CD4-positive, CD25-positive, alpha-beta regulatory T cell (primary cell): ENCODE measurements at regions not wholly inside any gene's neighbourhood (a gene's known extent, or its start where the extent isn't known, plus 50 kb on each side); places are given as distances from the start of the nearest gene placed in this dataset.

Source experiments
- ATAC-seq, 2 donors: fragments of 150-1000 bp; cut with Tn5 transposase; one replicate each; pipeline ENCODE4 v1.10.0; 2021; ENCODE audit warnings: low read depth in 2 of 2, moderate number of reproducible peaks in 2 of 2, moderate library complexity in 1 of 2
- DNase-seq, 3 donors: peaks; one replicate each; pipeline versions ENCODE4 v3.0.0 to v3.0.0-alpha.2; 2012 to 2022; ENCODE audit warnings: mixed read lengths in 1 of 3
- H3K27ac ChIP-seq: one replicate; pipeline ENCODE4 v1.7.0; 2013; ENCODE audit warnings: mild to moderate bottlenecking, low read length; ENCODE audit not compliant: insufficient read depth, poor library complexity, severe bottlenecking
- H3K27me3 ChIP-seq: one replicate; pipeline ENCODE4 v1.7.0; 2013; ENCODE audit warnings: low read length; ENCODE audit not compliant: control insufficient read depth, insufficient read depth
- H3K36me3 ChIP-seq: one replicate; pipeline ENCODE4 v1.7.0; 2013; ENCODE audit warnings: mild to moderate bottlenecking, low read length, moderate library complexity; ENCODE audit not compliant: control insufficient read depth, insufficient read depth
- H3K4me1 ChIP-seq: 2 replicates; pipeline ENCODE4 v1.7.0; 2013; ENCODE audit warnings: mild to moderate bottlenecking, low read length; ENCODE audit not compliant: insufficient read depth, control insufficient read depth, poor library complexity, severe bottlenecking
- H3K4me3 ChIP-seq: one replicate; pipeline ENCODE4 v1.7.0; 2013; ENCODE audit warnings: low read depth, mild to moderate bottlenecking, low read length, moderate library complexity
- H3K9me3 ChIP-seq, 2 experiments: 1 replicate in 1 of 2; 2 replicates in 1 of 2; pipeline ENCODE4 v1.7.0; 2013; ENCODE audit warnings: low read length in 2 of 2, mild to moderate bottlenecking in 1 of 2, moderate library complexity in 1 of 2; ENCODE audit not compliant: control insufficient read depth in 2 of 2
- H3K27ac Mint-ChIP-seq, 3 donors: one replicate each; pipeline ENCODE4 v1.8.0; 2020 to 2022; ENCODE audit warnings: mild to moderate bottlenecking in 3 of 3, mixed read lengths in 3 of 3, moderate library complexity in 2 of 3
- H3K27me3 Mint-ChIP-seq: one replicate; pipeline ENCODE4 v1.8.0; 2022; ENCODE audit warnings: mild to moderate bottlenecking, mixed read lengths
- H3K36me3 Mint-ChIP-seq: one replicate; pipeline ENCODE4 v1.8.0; 2020; ENCODE audit warnings: mixed read lengths
- H3K4me1 Mint-ChIP-seq, 4 donors: one replicate each; pipeline ENCODE4 v1.8.0; 2020 to 2022; ENCODE audit warnings: mixed read lengths in 4 of 4, mild to moderate bottlenecking in 1 of 4
- H3K4me3 Mint-ChIP-seq, 4 donors: one replicate each; pipeline ENCODE4 v1.8.0; 2020 to 2022; ENCODE audit warnings: mild to moderate bottlenecking in 4 of 4, mixed read lengths in 4 of 4, moderate library complexity in 3 of 4
- H3K9me3 Mint-ChIP-seq, 7 donors: one replicate each; pipeline ENCODE4 v1.8.0; 2020 to 2022; ENCODE audit warnings: mixed read lengths in 7 of 7, mild to moderate bottlenecking in 3 of 7, moderate library complexity in 2 of 7

DNA sequence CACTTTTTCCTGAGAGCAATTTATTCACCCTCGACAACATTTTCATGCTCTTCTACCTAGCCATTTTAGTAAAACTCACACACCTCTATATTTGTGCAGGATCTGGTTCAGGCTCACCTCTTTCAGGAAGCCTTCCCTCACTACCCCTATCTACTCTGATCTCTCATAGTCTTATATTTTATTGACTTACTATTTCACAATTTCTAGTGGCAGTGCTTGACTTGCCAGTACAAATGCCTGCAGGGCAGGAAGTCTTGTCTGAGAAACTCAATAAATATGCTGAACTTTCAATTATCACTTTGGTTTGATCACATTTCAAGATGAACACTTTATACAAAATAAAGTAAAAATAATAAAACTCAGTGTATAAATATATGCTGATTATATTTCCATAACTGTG lies 226.8 kb downstream of the CETN3 start:
- no peaks in the 10 kb centered on the region for H3K9me3 ChIP-seq
- H3K27ac ChIP-seq, result no peak overlapping the region
- DNase-seq (no peak), ATAC-seq (no peak)
- no peaks in the 10 kb centered on the region for H3K36me3 Mint-ChIP-seq
- H3K4me1 Mint-ChIP-seq, result no peaks in the 10 kb centered on the region
- H3K4me3 ChIP-seq, result no peak overlapping the region
- H3K4me1 ChIP-seq, result no peaks in the 10 kb centered on the region
- H3K27me3 ChIP-seq, result no peaks in the 10 kb centered on the region
- peaks cover 0 to 4% (median 0%) of the 10 kb centered on the region in 7 donors for H3K9me3 Mint-ChIP-seq
- no peak overlapping the region for H3K4me3 Mint-ChIP-seq
- no peak overlapping the region for H3K27ac Mint-ChIP-seq
- H3K27me3 Mint-ChIP-seq, result no peaks in the 10 kb centered on the region
- H3K36me3 ChIP-seq, result no peaks in the 10 kb centered on the region

DNA sequence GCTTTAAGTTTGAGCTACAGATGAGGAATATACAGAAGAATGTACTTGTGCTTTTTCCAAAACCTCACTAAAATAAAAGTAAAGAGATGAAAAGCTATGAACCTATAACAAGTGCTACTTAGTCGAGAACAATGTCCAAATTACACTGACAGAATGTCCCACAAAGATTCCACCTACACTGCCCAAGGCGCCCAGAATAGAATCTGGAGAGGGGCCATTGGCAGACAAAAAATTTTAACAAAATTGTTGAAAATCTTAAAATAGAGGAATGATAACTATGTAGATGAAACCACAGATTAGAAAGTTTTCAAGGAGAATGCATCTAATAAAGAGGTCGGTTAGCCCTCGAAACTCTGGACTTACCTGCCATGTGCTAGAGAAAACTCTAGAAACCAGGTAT lies 235.3 kb downstream of the CETN3 start:
- no peak for DNase-seq
- Mint-ChIP-seq H3K9me3 (peaks cover 0 to 12% (median 7%) of the 10 kb centered on the region in 7 donors), H3K36me3 (no peaks in the 10 kb centered on the region), H3K4me3 (no peak overlapping the region), H3K27me3 (no peaks in the 10 kb centered on the region), H3K4me1 (no peaks in the 10 kb centered on the region), H3K27ac (no peak overlapping the region)
- H3K4me1 ChIP-seq, result no peaks in the 10 kb centered on the region
- H3K27ac ChIP-seq, result no peak overlapping the region
- H3K9me3 ChIP-seq, result peaks cover 0 to 2% of the 10 kb centered on the region in 2 experiments
- no peaks in the 10 kb centered on the region for H3K27me3 ChIP-seq
- no peak for ATAC-seq
- H3K4me3 ChIP-seq, result no peak overlapping the region
- H3K36me3 ChIP-seq, result no peaks in the 10 kb centered on the region

GRCh38 chr5:90173299-90174030 lies 236.1 kb downstream of the CETN3 start:
- ATAC-seq (no peak), DNase-seq (no peak)
- H3K4me3 ChIP-seq, result no peak overlapping the region
- H3K27me3 Mint-ChIP-seq, result no peaks in the 10 kb centered on the region
- peaks cover 0 to 12% (median 7%) of the 10 kb centered on the region in 7 donors for H3K9me3 Mint-ChIP-seq
- no peak overlapping the region for H3K27ac ChIP-seq
- no peaks in the 10 kb centered on the region for H3K4me1 ChIP-seq
- no peaks in the 10 kb centered on the region for H3K27me3 ChIP-seq
- no peaks in the 10 kb centered on the region for H3K36me3 ChIP-seq
- H3K4me1 Mint-ChIP-seq, result no peaks in the 10 kb centered on the region
- H3K4me3 Mint-ChIP-seq, result no peak overlapping the region
- H3K36me3 Mint-ChIP-seq, result no peaks in the 10 kb centered on the region
- H3K27ac Mint-ChIP-seq, result no peak overlapping the region
- peaks cover 0 to 2% of the 10 kb centered on the region in 2 experiments for H3K9me3 ChIP-seq

- Histone ChIP-seq H3K27ac (no peak overlapping the region), H3K4me1 (no peaks in the 10 kb centered on the region), H3K36me3 (no peaks in the 10 kb centered on the region), H3K9me3 (peaks cover 0 to 2% of the 10 kb centered on the region in 2 experiments), H3K27me3 (no peaks in the 10 kb centered on the region), H3K4me3 (no peak overlapping the region)
- Mint-ChIP-seq H3K4me3 (no peak overlapping the region), H3K9me3 (peaks cover 0 to 8% (median 4%) of the 10 kb centered on the region in 7 donors), H3K27ac (no peak overlapping the region), H3K27me3 (no peaks in the 10 kb centered on the region), H3K36me3 (no peaks in the 10 kb centered on the region), H3K4me1 (no peaks in the 10 kb centered on the region)
- ATAC-seq (no peak), DNase-seq (no peak)
These were observed 238.1 kb downstream of the CETN3 start for GRCh38 chr5:90171466-90171865.

GRCh38 chr5:90170261-90170660 lies 239.3 kb downstream of the CETN3 start:
- H3K36me3 Mint-ChIP-seq, result no peaks in the 10 kb centered on the region
- Histone ChIP-seq H3K4me1 (no peaks in the 10 kb centered on the region), H3K27me3 (no peaks in the 10 kb centered on the region), H3K4me3 (no peak overlapping the region), H3K9me3 (no peaks in the 10 kb centered on the region), H3K36me3 (no peaks in the 10 kb centered on the region), H3K27ac (no peak overlapping the region)
- no peak overlapping the region for H3K27ac Mint-ChIP-seq
- H3K9me3 Mint-ChIP-seq, result peaks cover 0 to 1% (median 0%) of the 10 kb centered on the region in 7 donors
- DNase-seq, result no peak
- H3K27me3 Mint-ChIP-seq, result no peaks in the 10 kb centered on the region
- no peak overlapping the region for H3K4me3 Mint-ChIP-seq
- no peaks in the 10 kb centered on the region for H3K4me1 Mint-ChIP-seq
- no peak for ATAC-seq

- Mint-ChIP-seq H3K4me3 (no peak overlapping the region), H3K4me1 (no peaks in the 10 kb centered on the region), H3K27me3 (no peaks in the 10 kb centered on the region), H3K36me3 (no peaks in the 10 kb centered on the region), H3K27ac (no peak overlapping the region), H3K9me3 (peaks cover 0 to 4% (median 0%) of the 10 kb centered on the region in 7 donors)
- Histone ChIP-seq H3K36me3 (no peaks in the 10 kb centered on the region), H3K4me3 (no peak overlapping the region), H3K27ac (no peak overlapping the region), H3K4me1 (no peaks in the 10 kb centered on the region), H3K9me3 (no peaks in the 10 kb centered on the region), H3K27me3 (no peaks in the 10 kb centered on the region)
- DNase-seq, result no peak
- ATAC-seq, result no peak
These were observed 240.5 kb downstream of the CETN3 start for GRCh38 chr5:90169078-90169477.

GRCh38 chr5:90168399-90168798 lies 241.2 kb downstream of the CETN3 start:
- Histone ChIP-seq H3K27me3 (no peaks in the 10 kb centered on the region), H3K4me1 (no peaks in the 10 kb centered on the region), H3K4me3 (no peak overlapping the region), H3K36me3 (no peaks in the 10 kb centered on the region), H3K9me3 (no peaks in the 10 kb centered on the region), H3K27ac (no peak overlapping the region)
- Mint-ChIP-seq H3K36me3 (no peaks in the 10 kb centered on the region), H3K9me3 (peaks cover 0 to 4% (median 0%) of the 10 kb centered on the region in 7 donors), H3K4me3 (no peak overlapping the region), H3K4me1 (no peaks in the 10 kb centered on the region), H3K27me3 (no peaks in the 10 kb centered on the region), H3K27ac (no peak overlapping the region)
- ATAC-seq, result no peak
- DNase-seq, result no peak

DNA sequence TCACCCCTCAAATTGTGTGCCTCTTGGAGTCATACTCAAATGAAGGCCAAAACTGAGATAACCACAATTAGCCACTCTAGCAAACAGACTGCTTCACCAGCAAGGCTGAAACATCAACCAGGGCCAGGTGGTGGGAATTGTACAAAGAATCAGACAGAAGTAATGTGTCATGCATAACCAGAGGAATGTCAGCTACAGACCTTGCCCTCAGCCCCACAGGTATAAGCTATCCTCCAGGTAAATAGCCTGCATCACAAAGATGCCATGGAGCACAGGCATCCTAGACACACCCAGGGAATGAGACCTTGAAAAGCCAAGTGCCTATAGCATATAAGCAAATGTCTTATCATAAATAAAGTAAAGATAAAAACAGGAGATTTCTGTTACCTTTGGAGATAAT lies 242.7 kb downstream of the CETN3 start:
- Histone ChIP-seq H3K27me3 (no peaks in the 10 kb centered on the region), H3K4me1 (no peaks in the 10 kb centered on the region), H3K9me3 (no peaks in the 10 kb centered on the region), H3K36me3 (no peaks in the 10 kb centered on the region), H3K4me3 (no peak overlapping the region), H3K27ac (no peak overlapping the region)
- H3K4me1 Mint-ChIP-seq, result no peaks in the 10 kb centered on the region
- ATAC-seq (no peak), DNase-seq (no peak)
- H3K36me3 Mint-ChIP-seq, result no peaks in the 10 kb centered on the region
- H3K27ac Mint-ChIP-seq, result no peak overlapping the region
- peaks cover 0 to 4% (median 0%) of the 10 kb centered on the region in 7 donors for H3K9me3 Mint-ChIP-seq
- no peak overlapping the region for H3K4me3 Mint-ChIP-seq
- H3K27me3 Mint-ChIP-seq, result no peaks in the 10 kb centered on the region
